ENCODE measurements at regions not wholly inside any gene's neighbourhood (a gene's known extent, or its start where the extent isn't known, plus 50 kb on each side); places are given as distances from the start of the nearest gene placed in this dataset.

DNA sequence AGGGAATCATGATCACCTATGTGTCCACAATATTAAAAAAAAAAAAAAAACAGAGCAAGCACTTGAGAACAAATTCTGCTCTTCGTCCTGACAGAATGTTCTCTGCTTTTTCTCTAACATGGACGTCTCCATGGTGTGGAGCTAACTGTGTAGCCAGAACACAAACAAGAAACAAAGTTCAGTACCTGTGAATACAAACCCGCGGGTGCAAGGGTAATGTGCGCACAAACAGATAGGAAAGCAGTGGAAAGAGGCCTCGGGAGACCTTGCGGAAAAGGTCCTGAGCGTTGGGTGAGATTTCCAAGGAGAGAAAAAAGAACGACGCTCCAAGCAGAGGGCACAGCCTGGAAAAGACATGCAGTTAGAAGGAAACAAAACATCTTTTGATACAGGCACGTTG, 92.0 kb upstream of the TBL1X start:
- TF ChIP-seq, protein P1, sequence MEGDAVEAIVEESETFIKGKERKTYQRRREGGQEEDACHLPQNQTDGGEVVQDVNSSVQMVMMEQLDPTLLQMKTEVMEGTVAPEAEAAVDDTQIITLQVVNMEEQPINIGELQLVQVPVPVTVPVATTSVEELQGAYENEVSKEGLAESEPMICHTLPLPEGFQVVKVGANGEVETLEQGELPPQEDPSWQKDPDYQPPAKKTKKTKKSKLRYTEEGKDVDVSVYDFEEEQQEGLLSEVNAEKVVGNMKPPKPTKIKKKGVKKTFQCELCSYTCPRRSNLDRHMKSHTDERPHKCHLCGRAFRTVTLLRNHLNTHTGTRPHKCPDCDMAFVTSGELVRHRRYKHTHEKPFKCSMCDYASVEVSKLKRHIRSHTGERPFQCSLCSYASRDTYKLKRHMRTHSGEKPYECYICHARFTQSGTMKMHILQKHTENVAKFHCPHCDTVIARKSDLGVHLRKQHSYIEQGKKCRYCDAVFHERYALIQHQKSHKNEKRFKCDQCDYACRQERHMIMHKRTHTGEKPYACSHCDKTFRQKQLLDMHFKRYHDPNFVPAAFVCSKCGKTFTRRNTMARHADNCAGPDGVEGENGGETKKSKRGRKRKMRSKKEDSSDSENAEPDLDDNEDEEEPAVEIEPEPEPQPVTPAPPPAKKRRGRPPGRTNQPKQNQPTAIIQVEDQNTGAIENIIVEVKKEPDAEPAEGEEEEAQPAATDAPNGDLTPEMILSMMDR (conservative IDR thresholded peaks at IDR 0.05; ENCODE audit: low read depth, low read length) = no peak
- TF ChIP-seq EZH2 (IDR thresholded peaks at IDR 0.05; ENCODE audit: low read length, unreplicated experiment) (no peak), EZH2phosphoT487 (IDR thresholded peaks at IDR 0.05; ENCODE audit: borderline replicate concordance, low read length) (no peak)

All from PC-3 (cell line).